OCI-LY7 (cell line): ENCODE measurements at regions not wholly inside any gene's neighbourhood (a gene's known extent, or its start where the extent isn't known, plus 50 kb on each side); places are given as distances from the start of the nearest gene placed in this dataset.

Source experiments
- CTCF ChIP-seq: fragments of 200-600 bp; sonication (generic); conservative IDR thresholded peaks from 2 replicates; pipeline ENCODE4 v1.5.1; 2014; ENCODE audit warnings: mild to moderate bottlenecking, antibody characterized with exemption, low read length, moderate library complexity, mixed read lengths
- EZH2phosphoT487 ChIP-seq: fragments of 200-600 bp; sonication (generic); IDR thresholded peaks from 2 replicates; pipeline ENCODE4 v1.6.1; 2018; ENCODE audit warnings: low read depth, borderline replicate concordance, mild to moderate bottlenecking, mixed run types, antibody characterized with exemption, low read length, moderate library complexity, mixed read lengths

DNA sequence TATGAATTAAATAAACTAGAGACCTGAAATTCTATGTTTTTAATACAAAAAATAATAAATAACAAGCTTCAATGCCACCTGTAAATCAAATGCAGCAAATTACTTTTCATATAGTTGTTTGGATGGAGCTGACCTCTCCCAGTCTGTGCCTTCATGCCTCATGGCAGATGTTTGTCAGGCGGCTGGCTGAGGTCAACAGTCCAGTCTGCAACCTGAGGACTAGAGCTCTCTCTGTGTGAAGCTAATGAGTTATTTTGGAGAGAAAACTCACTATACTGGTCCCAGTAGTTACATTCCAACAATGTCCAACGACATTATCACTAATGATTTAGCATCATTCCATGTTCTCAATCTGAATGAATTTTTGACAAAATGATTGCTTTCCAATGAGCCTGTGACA is 746.2 kb upstream of the POM121L12 start:
- TF ChIP-seq CTCF, result no peak
- no peak for TF ChIP-seq EZH2phosphoT487
